Endothelial cell of umbilical vein (primary cell): ENCODE measurements at regions not wholly inside any gene's neighbourhood (a gene's known extent, or its start where the extent isn't known, plus 50 kb on each side); places are given as distances from the start of the nearest gene placed in this dataset.

Source experiments
- BruUV-seq: library from RNA; stranded (reverse); fragments of 400-500 nt; replicated peaks from 2 replicates; lab custom pipeline; 2021; lab: Mats Ljungman, UMichigan
- CTCF ChIA-PET: fragments of 300-600, 350-600 bp; sonication (Branson Sonifier 250); formaldehyde crosslinking; loops from one replicate; lab custom pipeline; 2021; ENCODE audit warnings: antibody characterized with exemption, inconsistent platforms; lab: Charles Lee
- POLR2A ChIA-PET: fragments of 300-600, 350-600 bp; sonication (Branson Sonifier 250); formaldehyde crosslinking; loops from one replicate; lab custom pipeline; 2021; ENCODE audit warnings: antibody characterized with exemption, inconsistent platforms; lab: Charles Lee
- DNase-seq: peaks from one replicate; pipeline ENCODE4 v3.0.0-alpha.2; 2011; ENCODE audit warnings: low read depth, low spot score
- FAIRE-seq: peaks from 2 replicates; lab custom pipeline; 2011; peaks lifted over from hg19 to GRCh38; lab: Jason Lieb, UNC
- H2AFZ ChIP-seq: 2 replicates; pipeline ENCODE4 v1.6.0; 2012; ENCODE audit warnings: low read depth, low read length, control low read depth, inconsistent platforms
- H3K27ac ChIP-seq: 2 replicates; pipeline ENCODE4 v1.5.1; 2011; ENCODE audit warnings: low read depth, mild to moderate bottlenecking, control low read depth, low read length, moderate library complexity; ENCODE audit not compliant: insufficient read depth
- H3K27me3 ChIP-seq, 2 experiments: 2 replicates each; pipeline versions ENCODE4 v1.6.0 to v1.6.1; 2011; ENCODE audit warnings: low read length in 2 of 2, mixed read lengths in 1 of 2; ENCODE audit not compliant: control insufficient read depth in 2 of 2, insufficient read depth in 2 of 2
- H3K36me3 ChIP-seq, 2 experiments: 2 replicates in 1 of 2; 3 replicates in 1 of 2; pipeline ENCODE4 v1.5.1; 2011; ENCODE audit warnings: low read length in 2 of 2, mild to moderate bottlenecking in 1 of 2, moderate library complexity in 1 of 2; ENCODE audit not compliant: control insufficient read depth in 2 of 2, insufficient read depth in 2 of 2; ENCODE audit errors: extremely low read depth in 1 of 2
- H3K4me1 ChIP-seq: 3 replicates; pipeline ENCODE4 v1.5.1; 2011; ENCODE audit warnings: mild to moderate bottlenecking, low read length; ENCODE audit not compliant: control insufficient read depth, insufficient read depth; ENCODE audit errors: extremely low read depth
- H3K4me2 ChIP-seq: 2 replicates; pipeline ENCODE4 v1.6.1; 2011; ENCODE audit warnings: low read length, control low read depth, mixed read lengths; ENCODE audit not compliant: insufficient read depth
- H3K4me3 ChIP-seq, 3 experiments: fragments of 200-600 bp in 1 of 3; sonication (generic), shearing (Covaris generic) in 1 of 3; replicated peaks in 1 of 3; 2 replicates each; pipeline ENCODE4 v1.5.1; 2011 to 2016; ENCODE audit warnings: control low read depth in 3 of 3, low read length in 3 of 3, mild to moderate bottlenecking in 2 of 3, inconsistent platforms in 1 of 3, low read depth in 1 of 3, moderate library complexity in 1 of 3; ENCODE audit not compliant: insufficient read depth in 1 of 3
- H3K79me2 ChIP-seq: 2 replicates; pipeline ENCODE4 v1.6.0; 2012; ENCODE audit warnings: low read length, inconsistent platforms; ENCODE audit not compliant: control insufficient read depth, insufficient read depth
- H3K9ac ChIP-seq: replicated peaks from 2 replicates; pipeline ENCODE3; 2011; ENCODE audit warnings: low read length, control low read depth; ENCODE audit not compliant: insufficient read depth; ENCODE audit errors: extremely low read depth
- H3K9me1 ChIP-seq: replicated peaks from 3 replicates; pipeline ENCODE4 v1.6.0; 2011; ENCODE audit warnings: mild to moderate bottlenecking, low read length; ENCODE audit not compliant: control insufficient read depth, insufficient read depth; ENCODE audit errors: extremely low read depth
- H3K9me3 ChIP-seq: replicated peaks from 2 replicates; pipeline ENCODE4 v1.5.1; 2012; ENCODE audit warnings: low read length, inconsistent platforms; ENCODE audit not compliant: control insufficient read depth, insufficient read depth
- H4K20me1 ChIP-seq: replicated peaks from 2 replicates; pipeline ENCODE3; 2011; ENCODE audit warnings: mild to moderate bottlenecking, low read length; ENCODE audit not compliant: control insufficient read depth, insufficient read depth; ENCODE audit errors: extremely low read depth
- EZH2 ChIP-seq: IDR thresholded peaks from 2 replicates; pipeline ENCODE4 v1.6.1; 2012; ENCODE audit warnings: borderline replicate concordance, low read depth, mild to moderate bottlenecking, moderate library complexity, low read length, inconsistent platforms; ENCODE audit not compliant: severe bottlenecking
- FOS ChIP-seq: IDR thresholded peaks from 2 replicates; pipeline ENCODE4 v1.6.1; 2011; ENCODE audit warnings: mild to moderate bottlenecking, low read length, moderate library complexity, borderline replicate concordance; ENCODE audit not compliant: insufficient read depth
- GATA2 ChIP-seq: IDR thresholded peaks from 2 replicates; pipeline ENCODE4 v1.7.0; 2011; ENCODE audit warnings: low read depth, mild to moderate bottlenecking, moderate library complexity, mixed read lengths, low read length; ENCODE audit not compliant: insufficient read length, insufficient read depth
- JUN ChIP-seq: IDR thresholded peaks from 2 replicates; pipeline ENCODE4 v1.6.1; 2011; ENCODE audit warnings: borderline replicate concordance, low read depth; ENCODE audit not compliant: insufficient read length, insufficient read depth
- MYC ChIP-seq: IDR thresholded peaks from one replicate; pipeline ENCODE4 v1.6.1; 2011; ENCODE audit warnings: mild to moderate bottlenecking, low read depth, low read length
- POLR2A ChIP-seq: IDR thresholded peaks from 2 replicates; pipeline ENCODE4 v1.6.1; 2012; ENCODE audit warnings: low read depth, mild to moderate bottlenecking, control low read depth, low read length
- POLR2AphosphoS5 ChIP-seq: IDR thresholded peaks from 2 replicates; pipeline ENCODE4 v1.6.1; 2012; ENCODE audit warnings: low read depth, mild to moderate bottlenecking, control low read depth, low read length, moderate library complexity; ENCODE audit not compliant: insufficient read depth
- dilution Hi-C: fragments of 300-500 bp; cut with MboI; formaldehyde crosslinking; loops from one replicate; pipeline ENCODE4 v1.15.0; 2019; ENCODE audit warnings: low sequenced_read_pairs; ENCODE audit not compliant: extremely low pct_ligation_motif_present
- intact Hi-C: fragments of 100-400 bp; cut with micrococcal nuclease; formaldehyde crosslinking; loops from one replicate; pipeline ENCODE4 v1.10.0; 2022
- TF ChIP-seq, protein P1 (sequence below): IDR thresholded peaks from 2 replicates; pipeline ENCODE4 v1.6.1; 2011; ENCODE audit not compliant: insufficient read depth, insufficient read length
- TF ChIP-seq, protein P2 (sequence below), 2 donors: IDR thresholded peaks; 1 replicate in 1 of 2; 2 replicates in 1 of 2; pipeline ENCODE4 v1.5.1; 2011; ENCODE audit warnings: low read length in 2 of 2, mild to moderate bottlenecking in 2 of 2, moderate library complexity in 2 of 2, control low read depth in 1 of 2, inconsistent platforms in 1 of 2, low read depth in 1 of 2; ENCODE audit not compliant: insufficient read depth in 1 of 2; ENCODE audit errors: extremely low read depth in 1 of 2

DNA sequence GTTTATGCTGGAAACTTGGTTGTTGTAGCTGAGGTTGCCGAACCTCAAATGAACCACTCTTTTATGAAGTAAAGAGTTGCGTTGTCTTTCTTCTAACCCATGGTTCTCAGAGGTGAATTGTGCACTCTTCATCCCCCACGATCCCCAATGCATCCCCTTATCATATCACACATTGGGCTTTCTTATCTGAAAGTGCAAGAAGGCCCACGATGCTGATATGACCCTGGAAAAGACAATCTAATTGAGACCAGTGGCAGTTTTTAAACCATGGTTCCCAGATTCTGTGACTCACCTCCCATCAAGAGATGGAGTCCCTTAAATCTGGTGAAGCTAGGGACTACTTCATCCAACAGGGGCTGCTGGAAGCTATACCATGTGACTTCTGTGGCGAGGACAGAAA is 156.3 kb upstream of the IRX3 start:
- Histone ChIP-seq H2AFZ (no peak overlapping the region), H3K9me1 (no peaks in the 10 kb centered on the region), H3K27me3 (no peaks in the 10 kb centered on the region), H3K36me3 (no peaks in the 10 kb centered on the region), H3K4me3 (no peak overlapping the region), H3K9ac (no peak overlapping the region), H3K4me2 (no peak overlapping the region), H3K79me2 (no peaks in the 10 kb centered on the region), H3K9me3 (no peaks in the 10 kb centered on the region), H3K4me1 (no peaks in the 10 kb centered on the region), H4K20me1 (no peaks in the 10 kb centered on the region), H3K27ac (no peak overlapping the region)
- ChIA-PET POLR2A (no interaction called here), CTCF (no interaction called here)
- intact Hi-C loops (no loop called here), dilution Hi-C loops (no loop called here)
- BruUV-seq: no TSS peak
- no peak for FAIRE-seq
- DNase-seq: no peak
- TF ChIP-seq, protein P1, sequence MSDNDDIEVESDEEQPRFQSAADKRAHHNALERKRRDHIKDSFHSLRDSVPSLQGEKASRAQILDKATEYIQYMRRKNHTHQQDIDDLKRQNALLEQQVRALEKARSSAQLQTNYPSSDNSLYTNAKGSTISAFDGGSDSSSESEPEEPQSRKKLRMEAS: no peak
- TF ChIP-seq MYC (no peak), FOS (no peak), JUN (no peak), GATA2 (no peak), POLR2A (no peak), EZH2 (no peak), POLR2AphosphoS5 (no peak)
- TF ChIP-seq, protein P2, sequence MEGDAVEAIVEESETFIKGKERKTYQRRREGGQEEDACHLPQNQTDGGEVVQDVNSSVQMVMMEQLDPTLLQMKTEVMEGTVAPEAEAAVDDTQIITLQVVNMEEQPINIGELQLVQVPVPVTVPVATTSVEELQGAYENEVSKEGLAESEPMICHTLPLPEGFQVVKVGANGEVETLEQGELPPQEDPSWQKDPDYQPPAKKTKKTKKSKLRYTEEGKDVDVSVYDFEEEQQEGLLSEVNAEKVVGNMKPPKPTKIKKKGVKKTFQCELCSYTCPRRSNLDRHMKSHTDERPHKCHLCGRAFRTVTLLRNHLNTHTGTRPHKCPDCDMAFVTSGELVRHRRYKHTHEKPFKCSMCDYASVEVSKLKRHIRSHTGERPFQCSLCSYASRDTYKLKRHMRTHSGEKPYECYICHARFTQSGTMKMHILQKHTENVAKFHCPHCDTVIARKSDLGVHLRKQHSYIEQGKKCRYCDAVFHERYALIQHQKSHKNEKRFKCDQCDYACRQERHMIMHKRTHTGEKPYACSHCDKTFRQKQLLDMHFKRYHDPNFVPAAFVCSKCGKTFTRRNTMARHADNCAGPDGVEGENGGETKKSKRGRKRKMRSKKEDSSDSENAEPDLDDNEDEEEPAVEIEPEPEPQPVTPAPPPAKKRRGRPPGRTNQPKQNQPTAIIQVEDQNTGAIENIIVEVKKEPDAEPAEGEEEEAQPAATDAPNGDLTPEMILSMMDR (IDR thresholded peaks at IDR 0.05; ENCODE audit: extremely low read depth in 1 of 2, insufficient read depth in 1 of 2, low read depth in 1 of 2, low read length in 2 of 2): no peak
